Skeletal muscle tissue (tissue), 3 donors: ENCODE measurements at regions not wholly inside any gene's neighbourhood (a gene's known extent, or its start where the extent isn't known, plus 50 kb on each side); places are given as distances from the start of the nearest gene placed in this dataset.

Experiments
- H3K27ac ChIP-seq: one replicate; pipeline ENCODE4 v1.7.0; 2013; ENCODE audit warnings: mild to moderate bottlenecking, low read depth, low read length, inconsistent platforms
- H3K27me3 ChIP-seq, 3 donors: one replicate each; pipeline ENCODE4 v1.7.0; 2013; ENCODE audit warnings: low read length in 3 of 3; ENCODE audit not compliant: control insufficient read depth in 3 of 3, insufficient read depth in 3 of 3
- H3K36me3 ChIP-seq, 3 donors: one replicate each; pipeline ENCODE4 v1.7.0; 2013; ENCODE audit warnings: low read length in 3 of 3; ENCODE audit not compliant: control insufficient read depth in 3 of 3, insufficient read depth in 3 of 3
- H3K4me1 ChIP-seq, 3 donors: one replicate each; pipeline ENCODE4 v1.7.0; 2013; ENCODE audit warnings: low read length in 3 of 3, mild to moderate bottlenecking in 3 of 3; ENCODE audit not compliant: control insufficient read depth in 3 of 3, insufficient read depth in 3 of 3
- H3K4me3 ChIP-seq, 3 donors: one replicate each; pipeline ENCODE4 v1.7.0; 2013; ENCODE audit warnings: low read length in 3 of 3
- H3K9ac ChIP-seq, 3 donors: one replicate each; pipeline ENCODE4 v1.7.0; 2013; ENCODE audit warnings: low read length in 3 of 3, mild to moderate bottlenecking in 3 of 3, moderate library complexity in 2 of 3, low read depth in 1 of 3
- H3K9me3 ChIP-seq, 3 donors: one replicate each; pipeline ENCODE4 v1.7.0; 2013; ENCODE audit warnings: low read length in 3 of 3; ENCODE audit not compliant: control insufficient read depth in 3 of 3
- donor health status: Osteomylitis.

DNA sequence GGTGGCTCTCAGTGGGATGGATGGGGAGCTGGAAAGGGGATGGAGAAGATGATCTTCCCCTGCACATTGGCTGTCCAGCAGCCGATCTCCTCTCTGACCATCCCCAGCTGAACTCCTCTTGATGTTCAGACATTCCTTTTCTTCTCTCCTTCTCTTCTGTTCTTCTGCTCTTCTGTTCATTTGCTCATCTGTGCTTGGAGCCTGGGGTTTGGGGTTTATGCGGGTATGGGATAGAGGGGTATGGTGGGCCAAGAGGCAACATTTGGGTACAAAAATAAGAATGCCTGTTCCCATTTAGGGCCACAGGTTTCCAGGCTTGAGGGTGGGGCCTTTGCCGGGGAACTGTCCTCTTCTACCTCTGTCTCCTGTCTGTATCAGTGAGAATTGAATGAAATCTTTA lies 205.4 kb upstream of the XYLT1 start:
- Histone ChIP-seq H3K27me3 (no peaks in the 10 kb centered on the region), H3K36me3 (no peaks in the 10 kb centered on the region), H3K9ac (no peak overlapping the region), H3K4me3 (no peak overlapping the region), H3K4me1 (no peaks in the 10 kb centered on the region), H3K27ac (no peak overlapping the region), H3K9me3 (peaks cover 0 to 2% (median 0%) of the 10 kb centered on the region in 3 donors)

DNA sequence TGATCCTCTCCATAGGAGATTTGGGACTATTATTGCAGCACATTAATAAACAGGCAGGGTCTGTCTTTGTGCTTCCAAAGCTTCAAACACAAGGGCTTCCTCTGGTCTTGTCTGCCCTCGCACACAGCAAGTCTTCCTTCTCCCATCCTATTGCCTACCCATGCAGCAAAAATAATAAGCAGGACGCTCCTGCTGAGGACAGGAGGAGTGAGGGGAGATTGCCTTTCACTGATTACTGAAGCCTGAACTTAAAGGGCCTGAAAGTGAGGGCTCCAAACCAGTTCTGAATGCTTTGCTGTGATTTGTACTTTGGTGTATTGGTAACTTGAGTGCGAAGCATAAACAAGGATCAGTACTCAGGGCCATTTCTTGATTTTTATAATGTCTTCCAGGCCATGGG lies 197.6 kb upstream of the XYLT1 start:
- H3K4me1 ChIP-seq, result no peaks in the 10 kb centered on the region

DNA sequence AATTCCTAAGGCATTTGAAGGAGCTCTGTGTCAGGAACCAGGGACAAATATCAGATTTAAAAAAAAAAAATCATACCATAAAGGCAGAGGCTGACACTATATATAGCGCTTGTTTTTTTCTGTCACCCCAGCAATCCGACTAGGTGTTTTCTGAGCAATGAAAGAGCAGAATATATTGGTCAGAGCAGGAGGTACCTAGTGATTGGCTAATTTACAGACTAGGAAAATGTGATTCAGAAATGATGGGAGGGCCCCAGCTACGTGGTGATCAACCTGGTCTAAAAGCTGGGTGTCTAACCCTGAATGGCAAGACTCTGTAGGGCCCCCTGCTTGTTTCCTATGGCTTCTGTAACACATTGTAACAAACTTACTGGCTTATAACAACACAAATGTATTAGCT lies 195.5 kb upstream of the XYLT1 start:
- no peaks in the 10 kb centered on the region for H3K4me1 ChIP-seq
- H3K27me3 ChIP-seq, result no peaks in the 10 kb centered on the region
- no peak overlapping the region for H3K27ac ChIP-seq
- no peaks in the 10 kb centered on the region for H3K36me3 ChIP-seq
- H3K4me3 ChIP-seq, result no peak overlapping the region
- no peak overlapping the region for H3K9ac ChIP-seq
- no peaks in the 10 kb centered on the region for H3K9me3 ChIP-seq

More for the DNA sequence above, 197.6 kb upstream of the XYLT1 start:
- Histone ChIP-seq H3K36me3 (no peaks in the 10 kb centered on the region), H3K9me3 (no peaks in the 10 kb centered on the region), H3K27me3 (no peaks in the 10 kb centered on the region), H3K4me3 (no peak overlapping the region), H3K9ac (no peak overlapping the region), H3K27ac (no peak overlapping the region)

DNA sequence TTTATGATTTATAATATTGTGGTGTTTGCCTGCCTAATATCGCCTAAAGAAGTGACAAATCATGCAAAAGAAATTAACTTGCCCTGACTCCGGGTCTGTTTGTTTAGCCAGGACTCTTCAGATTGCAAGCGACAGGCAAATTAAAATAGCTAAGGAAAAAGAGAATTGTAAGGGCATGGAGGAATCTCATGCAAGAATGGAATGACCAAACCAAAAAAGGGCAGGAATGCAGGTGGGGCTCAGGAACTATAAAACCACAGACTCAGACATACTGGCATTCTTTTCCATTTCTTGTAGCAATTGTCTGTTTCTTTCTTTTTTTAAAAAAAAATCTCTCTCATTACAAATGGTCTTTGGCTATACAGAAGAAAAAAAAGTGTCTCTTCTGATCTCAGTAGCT lies 188.1 kb upstream of the XYLT1 start:
- H3K9ac ChIP-seq, result no peak overlapping the region
- H3K27ac ChIP-seq, result no peak overlapping the region
- no peak overlapping the region for H3K4me3 ChIP-seq
- H3K9me3 ChIP-seq, result no peaks in the 10 kb centered on the region
- H3K27me3 ChIP-seq, result peaks cover 0 to 2% (median 0%) of the 10 kb centered on the region in 3 donors
- H3K36me3 ChIP-seq, result no peaks in the 10 kb centered on the region
- no peaks in the 10 kb centered on the region for H3K4me1 ChIP-seq

DNA sequence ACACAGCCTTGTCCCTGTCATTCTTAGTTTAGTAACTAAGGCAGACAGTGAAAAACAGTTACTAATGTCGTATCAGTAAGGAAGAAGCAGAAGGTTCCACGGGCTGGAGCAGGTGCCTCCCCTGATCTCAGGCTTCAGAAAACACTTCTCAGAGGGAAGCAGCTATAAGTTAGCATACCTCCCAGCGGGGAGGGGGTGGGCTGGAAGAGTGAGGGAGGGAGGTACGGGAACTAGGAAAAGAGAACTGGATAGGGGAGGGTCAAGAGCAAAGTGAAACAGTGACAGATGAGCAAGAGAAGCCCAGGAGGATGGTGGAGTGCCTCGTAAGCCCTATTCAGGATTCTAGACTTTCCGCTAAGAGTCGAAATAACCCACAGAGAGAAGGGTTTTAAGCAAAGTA lies 186.3 kb upstream of the XYLT1 start:
- no peaks in the 10 kb centered on the region for H3K4me1 ChIP-seq
- H3K27me3 ChIP-seq, result peaks cover 0 to 12% (median 4%) of the 10 kb centered on the region in 3 donors
- no peaks in the 10 kb centered on the region for H3K9me3 ChIP-seq
- no peak overlapping the region for H3K4me3 ChIP-seq
- no peaks in the 10 kb centered on the region for H3K36me3 ChIP-seq
- no peak overlapping the region for H3K9ac ChIP-seq
- H3K27ac ChIP-seq, result no peak overlapping the region

DNA sequence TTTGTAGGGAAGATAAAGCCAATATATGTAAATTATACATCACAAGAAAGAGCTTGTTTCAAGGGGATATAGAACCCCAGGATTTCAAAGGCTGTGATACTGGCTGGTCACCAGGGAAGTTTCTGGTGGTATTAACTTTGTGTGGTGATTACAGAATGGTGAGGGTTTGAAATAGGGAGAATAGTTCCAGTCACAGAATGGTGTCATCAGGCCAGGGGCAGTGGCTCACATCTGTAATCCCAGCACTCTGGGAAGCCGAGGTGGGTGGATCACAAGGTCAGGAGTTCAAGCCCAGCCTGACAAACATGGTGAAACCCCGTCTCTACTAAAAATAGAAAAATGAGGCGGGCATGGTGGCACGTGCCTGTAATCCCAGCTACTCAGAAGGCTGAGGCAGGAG lies 183.8 kb upstream of the XYLT1 start:
- H3K4me1 ChIP-seq, result no peaks in the 10 kb centered on the region
- peaks cover 0 to 20% (median 8%) of the 10 kb centered on the region in 3 donors for H3K27me3 ChIP-seq
- H3K4me3 ChIP-seq, result no peak overlapping the region
- no peaks in the 10 kb centered on the region for H3K36me3 ChIP-seq
- no peak overlapping the region for H3K27ac ChIP-seq
- H3K9me3 ChIP-seq, result no peaks in the 10 kb centered on the region
- H3K9ac ChIP-seq, result no peak overlapping the region

DNA sequence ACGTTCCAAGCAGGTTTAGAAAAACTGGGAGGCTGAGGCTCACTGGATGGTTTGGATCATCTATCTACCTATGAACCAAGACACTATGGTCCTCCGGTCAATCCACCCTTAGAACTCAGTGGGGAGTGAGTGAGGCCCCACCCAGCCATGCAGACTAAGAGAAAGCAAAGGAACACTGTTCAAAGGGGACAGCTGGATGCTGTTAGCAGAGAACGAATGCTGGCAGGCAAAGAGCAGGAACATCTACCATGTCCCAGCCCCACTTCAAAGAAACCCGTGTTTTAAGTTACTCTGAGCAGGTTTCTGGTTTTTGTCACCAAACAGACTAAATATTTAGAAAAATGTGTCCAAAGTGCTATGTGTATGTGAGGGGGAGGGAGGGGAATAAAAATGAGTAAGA lies 183.4 kb upstream of the XYLT1 start:
- no peak overlapping the region for H3K27ac ChIP-seq
- no peak overlapping the region for H3K4me3 ChIP-seq
- no peak overlapping the region for H3K9ac ChIP-seq
- no peaks in the 10 kb centered on the region for H3K9me3 ChIP-seq
- H3K27me3 ChIP-seq, result peaks cover 0 to 20% (median 8%) of the 10 kb centered on the region in 3 donors
- no peaks in the 10 kb centered on the region for H3K36me3 ChIP-seq
- no peaks in the 10 kb centered on the region for H3K4me1 ChIP-seq

DNA sequence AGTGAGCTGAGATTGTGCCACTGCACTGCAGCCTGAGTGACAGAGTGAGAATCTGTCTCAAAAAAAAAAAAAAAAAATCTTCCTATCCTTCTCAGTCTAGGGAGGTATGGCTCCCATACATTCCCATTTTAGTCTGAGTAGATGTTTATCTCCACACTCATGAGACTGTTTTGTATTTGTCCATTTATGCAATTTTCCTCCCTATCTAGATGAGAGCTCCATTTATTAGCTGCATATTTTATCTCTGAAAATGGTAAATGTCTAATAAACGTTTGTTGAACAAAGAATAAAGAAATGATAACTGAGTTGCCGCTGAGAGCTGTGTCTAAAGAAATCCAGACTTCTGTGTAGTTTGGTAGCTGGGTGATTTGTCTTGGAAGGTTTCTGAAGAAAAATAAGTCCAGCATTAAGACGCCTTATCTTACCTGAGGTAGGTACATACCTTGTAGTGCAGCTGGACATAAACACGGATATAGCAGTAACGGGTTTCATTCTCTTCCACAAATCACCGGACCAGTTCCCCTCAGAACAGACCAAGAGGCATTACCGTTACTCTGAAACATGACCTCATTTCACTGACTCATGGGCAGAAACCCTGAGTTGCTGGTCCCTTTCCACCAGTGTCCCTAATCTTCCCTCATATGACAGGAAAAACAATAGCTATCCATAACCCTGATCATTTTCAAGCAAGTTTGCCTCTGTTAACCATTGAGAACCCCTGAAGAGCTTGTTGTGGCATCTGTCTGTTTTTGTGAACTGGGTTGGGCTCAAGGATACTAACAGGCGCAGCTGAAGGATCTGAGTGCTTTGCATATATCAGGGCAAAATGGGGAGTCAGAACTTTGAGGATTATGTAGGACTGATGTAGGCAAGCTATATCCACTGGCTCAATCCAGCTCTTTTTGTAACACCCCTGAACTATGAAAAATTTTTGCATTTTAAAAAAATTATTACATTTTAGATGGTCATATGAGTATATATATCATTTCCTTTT lies 177.4 kb upstream of the XYLT1 start:
- H3K9ac ChIP-seq, result no peak overlapping the region
- no peak overlapping the region for H3K4me3 ChIP-seq
- H3K27ac ChIP-seq, result no peak overlapping the region
- H3K4me1 ChIP-seq, result no peaks in the 10 kb centered on the region
- H3K36me3 ChIP-seq, result no peaks in the 10 kb centered on the region
- peaks cover 0 to 14% (median 6%) of the 10 kb centered on the region in 3 donors for H3K27me3 ChIP-seq
- H3K9me3 ChIP-seq, result peaks cover 0 to 7% (median 4%) of the 10 kb centered on the region in 3 donors

DNA sequence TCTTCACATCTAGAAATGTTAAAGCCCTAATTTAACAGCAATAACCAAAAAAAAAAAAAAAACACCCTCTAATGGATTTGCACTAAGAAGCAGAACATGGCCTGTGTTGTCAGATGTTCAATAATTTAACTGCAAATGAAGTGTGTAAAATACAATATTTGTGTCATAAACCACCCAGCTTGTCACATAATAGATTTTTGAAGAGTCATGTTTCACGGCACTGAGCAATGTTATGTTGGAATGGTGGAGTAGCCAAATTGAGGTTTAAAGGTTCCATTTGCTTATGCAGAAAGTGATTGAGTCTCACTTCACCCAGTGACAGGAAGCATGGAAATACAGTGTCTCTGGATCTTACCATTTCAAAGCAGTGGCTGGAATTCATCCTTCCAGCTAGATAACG lies 173.2 kb upstream of the XYLT1 start:
- Histone ChIP-seq H3K36me3 (no peaks in the 10 kb centered on the region), H3K4me3 (no peak overlapping the region), H3K9me3 (peaks cover 2 to 7% (median 4%) of the 10 kb centered on the region in 3 donors), H3K9ac (no peak overlapping the region), H3K4me1 (no peaks in the 10 kb centered on the region), H3K27ac (no peak overlapping the region), H3K27me3 (no peaks in the 10 kb centered on the region)

DNA sequence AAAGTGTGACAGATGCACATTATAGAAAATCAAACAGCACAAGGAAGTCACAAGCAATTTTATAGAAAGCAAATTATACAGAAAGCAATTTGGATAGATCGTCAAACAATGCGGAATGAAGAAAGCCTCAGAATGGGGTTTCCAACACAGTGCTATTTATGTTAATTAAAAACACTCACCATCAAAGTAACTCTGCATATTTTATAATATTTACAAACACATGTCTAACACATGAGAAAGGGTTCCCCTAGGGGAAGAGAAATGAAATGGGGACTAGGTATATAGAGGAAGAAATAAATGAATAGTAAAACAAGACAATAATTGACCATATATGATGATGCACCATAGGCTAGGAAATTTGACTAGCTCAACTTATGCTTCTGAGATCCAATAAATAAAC lies 171.2 kb upstream of the XYLT1 start:
- H3K4me1 ChIP-seq, result no peaks in the 10 kb centered on the region
- H3K27me3 ChIP-seq, result no peaks in the 10 kb centered on the region
- H3K9ac ChIP-seq, result no peak overlapping the region

More for the DNA sequence above, 171.2 kb upstream of the XYLT1 start:
- Histone ChIP-seq H3K36me3 (no peaks in the 10 kb centered on the region), H3K9me3 (peaks cover 2 to 7% (median 4%) of the 10 kb centered on the region in 3 donors), H3K27ac (no peak overlapping the region), H3K4me3 (no peak overlapping the region)
